HCT116 (cell line): ENCODE measurements at regions not wholly inside any gene's neighbourhood (a gene's known extent, or its start where the extent isn't known, plus 50 kb on each side); places are given as distances from the start of the nearest gene placed in this dataset.

ENCODE experiments used
- ATAC-seq: fragments of 200-7000 bp; cut with Tn5 transposase; 2 replicates; pipeline ENCODE4 v1.9.1; 2020; ENCODE audit warnings: mild to moderate bottlenecking, moderate library complexity
- BruUV-seq: library from RNA; stranded (reverse); fragments of 400-500 nt; replicated peaks from 2 replicates; lab custom pipeline; 2021; lab: Mats Ljungman, UMichigan
- CTCF ChIA-PET: fragments of 300-600 bp; sonication (Branson Sonifier 250); formaldehyde crosslinking; loops from one replicate; lab custom pipeline; 2021; ENCODE audit warnings: antibody characterized with exemption; lab: Charles Lee
- POLR2A ChIA-PET: fragments of 300-600, 350-600 bp; sonication (Branson Sonifier 250); formaldehyde crosslinking; loops from one replicate; lab custom pipeline; 2021; ENCODE audit warnings: antibody characterized with exemption; lab: Charles Lee
- RAD21 ChIA-PET, 2 experiments: fragments of 300-600 bp; sonication (Branson Sonifier 250); formaldehyde crosslinking; loops; one replicate each; lab custom pipeline; 2023; ENCODE audit warnings: low total read pairs in 2 of 2; ENCODE audit not compliant: uncharacterized antibody in 2 of 2, unreplicated experiment in 2 of 2, low non-redundant PET in 1 of 2; lab: Charles Lee
- DNase-seq: peaks from one replicate; pipeline ENCODE4 v3.0.0-alpha.2; 2010; ENCODE audit warnings: low read depth, low spot score
- H2AFZ ChIP-seq: fragments of 200-600 bp; shearing (Covaris generic), sonication (generic); 2 replicates; pipeline ENCODE4 v1.6.1; 2017; ENCODE audit warnings: low read depth, mixed run types, mixed read lengths, antibody characterized with exemption, low read length; ENCODE audit not compliant: poor library complexity, severe bottlenecking
- H3K27ac ChIP-seq: 2 replicates; pipeline ENCODE4 v1.5.1; 2012; ENCODE audit warnings: low read depth, low read length
- H3K27me3 ChIP-seq: fragments of 200-600 bp; sonication (generic); 2 replicates; pipeline ENCODE4 v1.6.1; 2016; ENCODE audit warnings: mixed run types, low read length, mixed read lengths; ENCODE audit not compliant: insufficient read depth
- H3K36me3 ChIP-seq, 2 experiments: fragments of 200-500 bp in 1 of 2; fragments of 200-600 bp in 1 of 2; sonication (Bioruptor generic) in 1 of 2; sonication (generic) in 1 of 2; 2 replicates each; pipeline versions ENCODE4 v1.5.1 to v1.6.1; 2014 to 2016; ENCODE audit warnings: low read length in 2 of 2, inconsistent platforms in 1 of 2, mixed read lengths in 1 of 2, mixed run types in 1 of 2; ENCODE audit not compliant: insufficient read depth in 2 of 2, control insufficient read depth in 1 of 2
- H3K4me1 ChIP-seq, 2 experiments: fragments of 200-600 bp in 1 of 2; sonication (generic) in 1 of 2; 2 replicates each; pipeline versions ENCODE4 v1.5.1 to v1.6.1; 2012 to 2017; ENCODE audit warnings: low read length in 2 of 2, inconsistent platforms in 1 of 2, mild to moderate bottlenecking in 1 of 2, mixed read lengths in 1 of 2, mixed run types in 1 of 2, moderate library complexity in 1 of 2; ENCODE audit not compliant: insufficient read depth in 2 of 2, control insufficient read depth in 1 of 2
- H3K4me2 ChIP-seq: fragments of 200-600 bp; sonication (generic); 2 replicates; pipeline ENCODE4 v1.6.1; 2017; ENCODE audit warnings: mixed run types, low read length, mixed read lengths
- H3K4me3 ChIP-seq, 2 experiments: fragments of 200-600 bp in 1 of 2; sonication (generic) in 1 of 2; replicated peaks in 1 of 2; 2 replicates each; pipeline ENCODE4 v1.5.1; 2011 to 2016; ENCODE audit warnings: low read length in 2 of 2, control low read depth in 1 of 2, low read depth in 1 of 2, mild to moderate bottlenecking in 1 of 2, mixed read lengths in 1 of 2, mixed run types in 1 of 2
- H3K79me2 ChIP-seq: fragments of 200-600 bp; sonication (generic); 2 replicates; pipeline ENCODE4 v1.6.1; 2017; ENCODE audit warnings: mild to moderate bottlenecking, mixed run types, low read length, moderate library complexity, mixed read lengths; ENCODE audit not compliant: insufficient read depth
- H3K9ac ChIP-seq: fragments of 200-600 bp; sonication (generic); 2 replicates; pipeline ENCODE4 v1.6.1; 2016; ENCODE audit warnings: low read length, mixed read lengths
- H3K9me2 ChIP-seq: fragments of 200-600 bp; sonication (generic), shearing (Covaris generic); 2 replicates; pipeline ENCODE4 v1.6.1; 2017; ENCODE audit warnings: mixed run types, mild to moderate bottlenecking, moderate library complexity; ENCODE audit not compliant: insufficient read depth
- H3K9me3 ChIP-seq, 2 experiments: fragments of 200-500 bp in 1 of 2; fragments of 200-600 bp in 1 of 2; sonication (Bioruptor generic) in 1 of 2; sonication (generic) in 1 of 2; 2 replicates each; pipeline ENCODE4 v1.6.1; 2014 to 2017; ENCODE audit warnings: low read length in 2 of 2, mixed read lengths in 2 of 2, inconsistent platforms in 1 of 2, low read depth in 1 of 2, mild to moderate bottlenecking in 1 of 2, mixed run types in 1 of 2, moderate library complexity in 1 of 2; ENCODE audit not compliant: control insufficient read depth in 1 of 2, insufficient read depth in 1 of 2
- H4K20me1 ChIP-seq: fragments of 200-600 bp; sonication (generic), shearing (Covaris generic); 2 replicates; pipeline ENCODE4 v1.6.1; 2017; ENCODE audit warnings: mixed run types, mild to moderate bottlenecking, moderate library complexity; ENCODE audit not compliant: insufficient read depth
- MAX ChIP-seq: IDR thresholded peaks from 2 replicates; pipeline ENCODE4 v1.6.1; 2012
- SRF ChIP-seq: IDR thresholded peaks from 2 replicates; pipeline ENCODE4 v1.6.1; 2012; ENCODE audit warnings: low read depth
- TCF7L2 ChIP-seq: IDR thresholded peaks from 2 replicates; pipeline ENCODE4 v1.7.0; 2011; ENCODE audit warnings: borderline replicate concordance, inconsistent platforms; ENCODE audit not compliant: insufficient read depth, insufficient read length; ENCODE audit errors: extremely low read depth
- YY1 ChIP-seq: IDR thresholded peaks from 2 replicates; pipeline ENCODE4 v1.6.1; 2011; ENCODE audit warnings: low read length, low read depth, moderate library complexity, mild to moderate bottlenecking; ENCODE audit not compliant: insufficient replicate concordance; ENCODE audit errors: extremely low read depth
- ZBTB33 ChIP-seq: IDR thresholded peaks from 2 replicates; pipeline ENCODE4 v1.6.1; 2011; ENCODE audit warnings: mild to moderate bottlenecking, low read length, moderate library complexity; ENCODE audit not compliant: insufficient replicate concordance; ENCODE audit errors: extremely low read depth
- ZFX ChIP-seq: fragments of 450-650 bp; IDR thresholded peaks from 2 replicates; pipeline ENCODE4 v1.6.1; 2017
- intact Hi-C: fragments of 100-400 bp; cut with micrococcal nuclease; formaldehyde crosslinking; loops from 2 replicates; pipeline ENCODE4 v1.10.0; 2022
- TF ChIP-seq, protein P1 (sequence below): IDR thresholded peaks from 2 replicates; pipeline ENCODE4 v1.6.1; 2012

GRCh38 chr1:69506721-69507120, 61.0 kb upstream of the LRRC7 start:
- Histone ChIP-seq H3K36me3 (no peaks in the 10 kb centered on the region), H3K27ac (no peak overlapping the region), H3K27me3 (peaks cover 18% of the 10 kb centered on the region; the same call in 1 of the 2 replicates), H3K9me2 (no peaks in the 10 kb centered on the region), H3K4me1 (no peaks in the 10 kb centered on the region), H4K20me1 (no peaks in the 10 kb centered on the region)
- DNase-seq (no peak), ATAC-seq (no peak)
- RAD21 ChIA-PET = no interaction called here
- intact Hi-C loops = no loop called here
- CTCF ChIA-PET = no interaction called here
- TF ChIP-seq ZFX = no peak
- TF ChIP-seq SRF = no peak
- TF ChIP-seq, all 23 proteins: peak for 0
- POLR2A ChIA-PET = no interaction called here
- Histone ChIP-seq H3K4me3 (no peak overlapping the region), H3K9me3 (no peaks in the 10 kb centered on the region), H3K4me2 (no peak overlapping the region), H3K9ac (no peak overlapping the region), H3K79me2 (no peaks in the 10 kb centered on the region), H2AFZ (no peak overlapping the region)
- BruUV-seq = no TSS peak

GRCh38 chr1:69510026-69510425, 57.7 kb upstream of the LRRC7 start:
- peaks cover 12% of the 10 kb centered on the region; the same call in 1 of the 2 replicates for H3K27me3 ChIP-seq
- no peak overlapping the region for H3K4me2 ChIP-seq
- H3K4me3 ChIP-seq = no peak overlapping the region
- no peak overlapping the region for H3K9ac ChIP-seq
- H3K9me3 ChIP-seq = no peaks in the 10 kb centered on the region
- no peak for ATAC-seq
- no peaks in the 10 kb centered on the region for H3K4me1 ChIP-seq
- no TSS peak for BruUV-seq
- RAD21 ChIA-PET = no interaction called here
- H2AFZ ChIP-seq = no peak overlapping the region
- H4K20me1 ChIP-seq = no peaks in the 10 kb centered on the region
- H3K79me2 ChIP-seq = no peaks in the 10 kb centered on the region
- CTCF ChIA-PET = no interaction called here
- no peaks in the 10 kb centered on the region for H3K9me2 ChIP-seq
- TF ChIP-seq ZBTB33 (no peak), MAX (no peak), YY1 (no peak), TCF7L2 (no peak)
- TF ChIP-seq, protein P1, sequence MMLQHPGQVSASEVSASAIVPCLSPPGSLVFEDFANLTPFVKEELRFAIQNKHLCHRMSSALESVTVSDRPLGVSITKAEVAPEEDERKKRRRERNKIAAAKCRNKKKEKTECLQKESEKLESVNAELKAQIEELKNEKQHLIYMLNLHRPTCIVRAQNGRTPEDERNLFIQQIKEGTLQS = no peak
- no peak overlapping the region for H3K27ac ChIP-seq
- POLR2A ChIA-PET = no interaction called here
- intact Hi-C loops = no loop called here
- no peaks in the 10 kb centered on the region for H3K36me3 ChIP-seq
- no peak for DNase-seq
